ENCODE measurements at regions not wholly inside any gene's neighbourhood (a gene's known extent, or its start where the extent isn't known, plus 50 kb on each side); places are given as distances from the start of the nearest gene placed in this dataset.

DNA sequence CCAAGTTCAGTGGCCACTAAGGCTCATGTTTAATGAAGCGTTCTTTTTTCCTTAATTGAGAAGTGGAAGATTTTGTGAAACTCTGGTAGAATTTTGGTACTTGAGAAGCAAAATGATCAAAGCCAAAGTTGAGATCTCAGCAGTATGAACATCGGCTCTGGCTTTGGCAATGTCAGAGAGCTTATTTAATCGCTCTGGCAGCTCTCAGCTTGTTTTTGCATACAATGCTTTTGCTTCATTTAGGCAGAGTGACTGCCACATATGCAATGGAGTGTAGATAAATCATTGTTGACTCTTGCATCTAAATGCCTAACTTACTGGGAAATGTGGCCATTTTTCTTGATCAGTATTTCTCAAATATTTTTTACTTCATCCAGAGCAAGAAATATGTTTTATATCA is 135.7 kb downstream of the AASDH start:
- peaks cover 2% of the 10 kb centered on the region for H3K9me3 Mint-ChIP-seq
- peaks cover 15% of the 10 kb centered on the region for H3K27me3 Mint-ChIP-seq

GRCh38 chr4:56250776-56251175 is 136.5 kb downstream of the AASDH start:
- Mint-ChIP-seq H3K4me3 (no peak overlapping the region), H3K36me3 (no peaks in the 10 kb centered on the region), H3K9me3 (no peaks in the 10 kb centered on the region), H3K27me3 (peaks cover 12% of the 10 kb centered on the region), H3K27ac (no peak overlapping the region), H3K4me1 (no peaks in the 10 kb centered on the region)
- DNase-seq = no peak

More for the DNA sequence above, 135.7 kb downstream of the AASDH start:
- Mint-ChIP-seq H3K27ac (no peak overlapping the region), H3K4me1 (no peaks in the 10 kb centered on the region), H3K4me3 (no peak overlapping the region), H3K36me3 (no peaks in the 10 kb centered on the region)
- no peak for DNase-seq

DNA sequence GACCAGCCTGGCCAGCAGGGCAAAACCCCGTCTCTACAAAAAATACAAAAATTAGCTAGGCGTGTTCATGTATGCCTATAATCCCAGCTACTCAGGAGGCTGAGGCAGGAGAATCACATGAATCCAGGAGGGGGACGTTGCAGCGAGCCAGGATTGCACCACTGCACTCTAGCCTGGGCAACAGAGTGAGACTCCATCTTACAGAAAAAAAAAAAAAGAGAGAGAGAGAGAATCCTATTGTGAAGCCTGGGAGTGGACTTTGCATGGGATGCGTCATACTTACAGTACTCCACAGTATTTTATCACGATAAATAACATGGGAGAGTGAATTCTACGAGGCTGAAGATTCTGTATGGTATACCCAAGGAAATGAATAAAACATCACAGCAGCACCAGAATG is 139.6 kb downstream of the AASDH start:
- no peak overlapping the region for H3K27ac Mint-ChIP-seq
- H3K9me3 Mint-ChIP-seq = no peaks in the 10 kb centered on the region
- peaks cover 12% of the 10 kb centered on the region for H3K27me3 Mint-ChIP-seq
- H3K4me3 Mint-ChIP-seq = no peak overlapping the region
- DNase-seq = no peak
- H3K36me3 Mint-ChIP-seq = no peaks in the 10 kb centered on the region
- H3K4me1 Mint-ChIP-seq = no peaks in the 10 kb centered on the region

GRCh38 chr4:56246233-56246610 is 141.1 kb downstream of the AASDH start:
- no peaks in the 10 kb centered on the region for H3K9me3 Mint-ChIP-seq
- H3K27me3 Mint-ChIP-seq = peaks cover 10% of the 10 kb centered on the region
- no peaks in the 10 kb centered on the region for H3K36me3 Mint-ChIP-seq
- DNase-seq = no peak
- no peaks in the 10 kb centered on the region for H3K4me1 Mint-ChIP-seq
- no peak overlapping the region for H3K4me3 Mint-ChIP-seq
- no peak overlapping the region for H3K27ac Mint-ChIP-seq

- H3K4me1 Mint-ChIP-seq = no peaks in the 10 kb centered on the region
- no peak overlapping the region for H3K4me3 Mint-ChIP-seq
- peaks cover 8% of the 10 kb centered on the region for H3K27me3 Mint-ChIP-seq
- H3K36me3 Mint-ChIP-seq = no peaks in the 10 kb centered on the region
- DNase-seq = no peak
- H3K9me3 Mint-ChIP-seq = no peaks in the 10 kb centered on the region
- no peak overlapping the region for H3K27ac Mint-ChIP-seq
Observed at GRCh38 chr4:56245547-56246232, 141.6 kb downstream of the AASDH start.

DNA sequence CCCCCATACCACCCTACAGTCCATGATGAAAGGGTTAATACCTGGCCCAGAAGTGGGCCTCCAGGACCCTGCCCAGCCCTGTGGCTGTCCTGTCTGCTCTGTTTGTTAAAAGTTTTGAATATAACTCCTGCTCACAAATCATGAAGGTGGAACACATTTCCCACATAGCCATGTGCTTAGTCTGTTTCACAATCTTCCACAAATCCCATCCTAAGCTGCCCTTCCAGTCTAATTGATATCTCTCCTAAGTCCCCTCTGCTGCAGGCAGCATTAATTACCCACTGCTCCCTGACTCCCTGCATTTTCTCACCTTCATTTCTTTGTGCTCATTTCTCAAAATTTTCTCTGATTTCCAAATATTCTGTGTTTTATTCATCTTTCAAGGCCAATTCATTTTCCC is 142.6 kb downstream of the AASDH start:
- no peak overlapping the region for H3K27ac Mint-ChIP-seq
- DNase-seq = no peak

DNA sequence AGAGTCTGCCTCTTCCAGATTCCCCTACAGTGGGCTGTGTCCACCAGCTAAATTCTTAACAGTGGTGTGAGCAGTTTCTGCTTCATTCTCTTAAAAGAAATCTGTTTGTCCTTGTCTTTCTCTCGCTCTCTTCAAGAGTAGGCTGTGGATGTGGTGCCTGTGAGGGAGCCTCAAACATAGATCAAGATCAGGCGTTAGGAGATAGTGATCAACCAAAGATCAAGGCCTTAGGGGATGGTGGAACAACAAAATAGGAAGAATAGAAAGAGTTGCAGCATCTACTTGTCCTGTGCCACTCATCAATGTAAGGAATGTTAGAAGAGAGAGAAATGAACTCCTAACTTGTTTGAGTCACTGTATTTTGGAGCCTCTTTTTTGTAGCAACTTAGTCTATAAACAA is 144.2 kb downstream of the AASDH start:
- H3K27ac Mint-ChIP-seq = no peak overlapping the region
- H3K36me3 Mint-ChIP-seq = no peaks in the 10 kb centered on the region
- H3K27me3 Mint-ChIP-seq = peaks cover 4% of the 10 kb centered on the region
- H3K4me1 Mint-ChIP-seq = no peaks in the 10 kb centered on the region
- DNase-seq = no peak
- H3K4me3 Mint-ChIP-seq = no peak overlapping the region
- no peaks in the 10 kb centered on the region for H3K9me3 Mint-ChIP-seq

More for the DNA sequence above, 142.6 kb downstream of the AASDH start:
- Mint-ChIP-seq H3K4me3 (no peak overlapping the region), H3K36me3 (no peaks in the 10 kb centered on the region), H3K27me3 (peaks cover 7% of the 10 kb centered on the region), H3K4me1 (no peaks in the 10 kb centered on the region), H3K9me3 (no peaks in the 10 kb centered on the region)

GRCh38 chr4:56241500-56241899 is 145.8 kb downstream of the AASDH start:
- Mint-ChIP-seq H3K9me3 (no peaks in the 10 kb centered on the region), H3K27me3 (peaks cover 4% of the 10 kb centered on the region), H3K4me3 (no peak overlapping the region), H3K27ac (no peak overlapping the region), H3K36me3 (no peaks in the 10 kb centered on the region), H3K4me1 (no peaks in the 10 kb centered on the region)
- DNase-seq = no peak

DNA sequence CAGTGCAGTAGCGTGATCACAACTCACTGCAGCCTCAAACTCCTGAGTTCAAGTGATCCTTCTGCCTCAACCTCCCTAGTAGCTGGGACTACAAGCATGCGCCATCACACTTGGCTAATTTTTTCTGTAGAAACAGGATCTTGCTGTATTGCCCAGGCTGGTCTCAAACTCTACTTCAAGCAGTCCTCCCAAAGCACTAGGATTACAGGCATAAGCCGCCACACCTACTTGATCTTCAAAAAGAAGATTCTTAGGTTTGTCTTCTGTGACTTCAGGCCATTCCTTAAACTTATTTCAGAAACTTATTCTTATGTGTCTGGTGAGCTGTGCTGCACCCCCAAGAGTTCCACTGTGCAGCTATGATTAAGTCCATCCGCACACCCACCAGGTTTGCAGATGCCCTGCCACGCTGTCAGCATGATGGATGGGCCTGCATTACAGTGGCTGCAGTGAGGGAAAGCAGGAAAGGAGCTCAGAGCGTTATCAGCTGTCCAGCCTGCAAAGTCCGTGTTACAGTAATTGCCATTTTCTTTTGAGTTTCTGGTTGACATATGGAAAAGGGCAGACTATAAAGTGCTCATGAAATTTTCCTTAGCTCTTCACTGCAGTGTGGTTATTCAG is 146.6 kb downstream of the AASDH start:
- Mint-ChIP-seq H3K9me3 (no peaks in the 10 kb centered on the region), H3K4me1 (no peaks in the 10 kb centered on the region), H3K27ac (no peak overlapping the region), H3K4me3 (no peak overlapping the region), H3K27me3 (peaks cover 4% of the 10 kb centered on the region), H3K36me3 (no peaks in the 10 kb centered on the region)
- DNase-seq = no peak

DNA sequence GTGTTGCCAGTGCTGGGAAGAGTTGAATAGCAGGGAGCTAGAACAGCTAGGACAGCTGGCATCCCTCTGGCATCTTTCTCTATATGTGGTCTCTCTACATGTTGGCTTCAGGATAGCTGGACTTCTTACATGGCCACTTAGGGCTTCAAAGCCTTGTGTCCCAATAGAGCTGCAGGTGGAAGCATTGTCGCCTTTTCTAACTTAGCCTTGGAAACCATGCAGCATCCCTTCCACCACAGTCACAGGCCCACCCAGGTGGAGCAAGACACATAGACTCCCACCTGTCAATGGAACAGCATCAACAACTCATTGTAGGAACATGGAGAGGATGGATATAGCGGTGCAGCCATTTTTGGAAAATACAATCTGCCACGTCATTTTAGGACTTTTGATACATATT is 149.0 kb downstream of the AASDH start:
- DNase-seq = no peak
- H3K36me3 Mint-ChIP-seq = no peaks in the 10 kb centered on the region
- no peaks in the 10 kb centered on the region for H3K9me3 Mint-ChIP-seq
- peaks cover 4% of the 10 kb centered on the region for H3K27me3 Mint-ChIP-seq
- no peak overlapping the region for H3K27ac Mint-ChIP-seq
- H3K4me1 Mint-ChIP-seq = no peaks in the 10 kb centered on the region
- no peak overlapping the region for H3K4me3 Mint-ChIP-seq

GRCh38 chr4:56235725-56236124 is 151.6 kb downstream of the AASDH start:
- no peaks in the 10 kb centered on the region for H3K4me1 Mint-ChIP-seq
- H3K36me3 Mint-ChIP-seq = no peaks in the 10 kb centered on the region
- H3K27ac Mint-ChIP-seq = no peak overlapping the region
- no peak overlapping the region for H3K4me3 Mint-ChIP-seq
- no peaks in the 10 kb centered on the region for H3K27me3 Mint-ChIP-seq
- H3K9me3 Mint-ChIP-seq = peaks cover 3% of the 10 kb centered on the region
- no peak for DNase-seq

DNA sequence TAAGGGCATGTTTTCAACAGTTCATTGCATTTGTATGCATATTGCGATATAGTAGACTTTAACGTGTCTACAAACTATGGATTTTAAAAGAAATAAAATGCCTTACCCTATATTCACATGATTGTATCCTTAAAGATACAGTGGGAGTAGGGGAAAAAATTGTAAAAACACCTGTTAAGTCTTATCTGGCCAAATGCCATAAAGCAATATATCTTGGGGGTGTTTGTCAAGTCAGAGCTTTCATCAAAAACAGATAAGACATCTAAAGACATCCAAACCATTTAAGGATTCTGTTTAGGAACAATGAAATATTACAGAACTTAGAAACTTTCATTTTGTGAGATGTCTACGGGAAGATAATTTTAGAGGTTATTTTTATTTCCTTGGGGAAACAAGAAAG is 152.3 kb downstream of the AASDH start:
- no peaks in the 10 kb centered on the region for H3K27me3 Mint-ChIP-seq
- H3K36me3 Mint-ChIP-seq = no peaks in the 10 kb centered on the region
- no peak overlapping the region for H3K4me3 Mint-ChIP-seq
- peaks cover 3% of the 10 kb centered on the region for H3K4me1 Mint-ChIP-seq
- no peak overlapping the region for H3K27ac Mint-ChIP-seq
- no peak for DNase-seq
- H3K9me3 Mint-ChIP-seq = peaks cover 3% of the 10 kb centered on the region

- H3K4me3 Mint-ChIP-seq = no peak overlapping the region
- H3K4me1 Mint-ChIP-seq = peaks cover 6% of the 10 kb centered on the region
- no peaks in the 10 kb centered on the region for H3K36me3 Mint-ChIP-seq
- H3K9me3 Mint-ChIP-seq = peaks cover 3% of the 10 kb centered on the region
- DNase-seq = no peak
- no peaks in the 10 kb centered on the region for H3K27me3 Mint-ChIP-seq
- H3K27ac Mint-ChIP-seq = no peak overlapping the region
Observed at GRCh38 chr4:56234098-56234497, 153.2 kb downstream of the AASDH start.

DNA sequence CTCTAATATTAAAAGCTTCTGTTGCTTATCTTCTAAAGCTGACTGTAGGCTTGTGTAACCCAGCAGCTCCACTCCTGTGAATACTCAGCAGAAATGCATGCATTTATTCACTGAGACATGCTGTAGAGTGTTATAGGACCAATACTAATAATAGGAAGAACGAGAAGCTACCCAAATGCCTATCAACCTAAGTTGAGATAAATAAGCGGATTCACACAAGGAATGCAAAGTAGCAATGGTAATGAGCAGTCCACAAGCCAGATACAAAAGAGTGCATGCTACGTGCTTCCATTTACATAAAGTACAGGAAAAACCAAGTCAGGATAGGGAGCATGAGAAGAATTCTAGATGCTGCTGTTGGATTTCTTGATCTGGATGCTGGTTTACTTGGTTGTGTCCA is 155.9 kb downstream of the AASDH start:
- Mint-ChIP-seq H3K27me3 (no peaks in the 10 kb centered on the region), H3K9me3 (peaks cover 3% of the 10 kb centered on the region), H3K36me3 (no peaks in the 10 kb centered on the region), H3K4me1 (peaks cover 6% of the 10 kb centered on the region), H3K4me3 (no peak overlapping the region), H3K27ac (no peak overlapping the region)
- no peak for DNase-seq

DNA sequence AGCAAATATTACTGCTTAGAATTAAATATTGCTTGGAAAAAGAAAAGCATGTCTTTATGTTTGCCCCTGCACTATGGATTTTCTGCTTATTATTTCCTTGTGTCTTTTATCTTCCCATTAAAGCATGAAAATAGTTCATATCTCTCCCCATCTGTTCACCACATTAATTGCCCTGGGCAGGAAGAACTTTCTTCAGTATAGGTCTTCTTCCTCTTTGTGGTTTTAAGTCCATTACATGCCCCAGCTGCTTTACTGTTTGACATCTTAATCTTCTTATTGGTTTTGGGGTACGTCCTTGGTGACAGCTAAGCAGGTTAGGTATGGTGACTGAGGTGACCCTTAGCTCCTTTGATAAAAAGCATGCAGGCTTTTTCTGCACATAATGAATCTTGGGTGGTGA is 157.3 kb downstream of the AASDH start:
- no peak for DNase-seq
- Mint-ChIP-seq H3K27ac (no peak overlapping the region), H3K9me3 (peaks cover 3% of the 10 kb centered on the region), H3K4me3 (no peak overlapping the region), H3K27me3 (no peaks in the 10 kb centered on the region), H3K36me3 (no peaks in the 10 kb centered on the region), H3K4me1 (peaks cover 6% of the 10 kb centered on the region)

DNA sequence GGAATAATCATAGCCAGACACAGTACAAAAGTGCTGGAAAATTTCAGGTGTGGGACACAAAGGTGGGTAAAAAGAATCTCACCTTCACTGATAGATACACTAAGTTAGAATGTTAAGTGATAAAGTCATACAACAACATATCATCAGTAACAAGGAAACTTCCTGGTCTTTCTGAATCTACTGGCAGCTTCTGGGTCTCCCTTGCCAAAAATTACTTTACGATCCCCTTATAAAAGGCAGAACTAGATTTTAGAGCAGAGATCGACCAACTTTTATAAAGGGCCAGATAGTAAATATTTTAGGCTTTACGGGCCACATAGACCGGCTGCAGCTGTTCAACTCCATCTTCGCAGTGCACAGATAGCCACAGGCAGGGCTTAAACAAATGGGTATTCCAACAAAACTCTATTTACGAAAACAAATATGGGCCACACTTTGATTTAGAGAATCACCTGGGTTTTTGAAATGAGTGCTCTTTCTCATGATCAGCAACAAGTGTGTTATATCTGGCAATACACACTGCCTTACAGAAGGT is 159.9 kb downstream of the AASDH start:
- Mint-ChIP-seq H3K9me3 (peaks cover 3% of the 10 kb centered on the region), H3K27me3 (no peaks in the 10 kb centered on the region), H3K4me1 (peaks cover 6% of the 10 kb centered on the region), H3K4me3 (no peak overlapping the region), H3K36me3 (no peaks in the 10 kb centered on the region), H3K27ac (no peak overlapping the region)
- no peak for DNase-seq

Measured in activated naive CD8-positive, alpha-beta T cell treated with anti-CD3 and anti-CD28 coated beads for 36 hours (primary cell).